ENCODE measurements at regions not wholly inside any gene's neighbourhood (a gene's known extent, or its start where the extent isn't known, plus 50 kb on each side); places are given as distances from the start of the nearest gene placed in this dataset.

- intact Hi-C loops (cut with DNase I; ENCODE audit: low total_unique reads) (no loop called here), in situ Hi-C loops (cut with MboI; ENCODE audit: low pct_ligation_motif_present in 1 of 4, low pct_unique_long_range_greater_than_20kb in 1 of 4, low sequenced_read_pairs in 3 of 4) (no loop called here)
- Histone ChIP-seq H3K9me3 (no peaks in the 10 kb centered on the region), H3K27ac (no peak overlapping the region), H3K36me3 (no peaks in the 10 kb centered on the region), H3K4me1 (no peaks in the 10 kb centered on the region), H3K27me3 (no peaks in the 10 kb centered on the region), H3K4me3 (no peak overlapping the region)
- WGBS, 2 donors (ENCODE audit: low coverage in 1 of 2), result 67 to 72% methylated on average over 1 of the region's 1 CpG
- DNase-seq, result no peak
- no peak for TF ChIP-seq CTCF (IDR thresholded peaks at IDR 0.05)
- no peak for TF ChIP-seq EP300 (IDR thresholded peaks at IDR 0.05; ENCODE audit: low read depth)
- no peak for TF ChIP-seq POLR2AphosphoS5 (IDR thresholded peaks at IDR 0.05)
- no peak for TF ChIP-seq POLR2A (IDR thresholded peaks at IDR 0.05)
Observed at GRCh38 chr5:83827111-83827557, 106.5 kb upstream of the HAPLN1 start.

DNA sequence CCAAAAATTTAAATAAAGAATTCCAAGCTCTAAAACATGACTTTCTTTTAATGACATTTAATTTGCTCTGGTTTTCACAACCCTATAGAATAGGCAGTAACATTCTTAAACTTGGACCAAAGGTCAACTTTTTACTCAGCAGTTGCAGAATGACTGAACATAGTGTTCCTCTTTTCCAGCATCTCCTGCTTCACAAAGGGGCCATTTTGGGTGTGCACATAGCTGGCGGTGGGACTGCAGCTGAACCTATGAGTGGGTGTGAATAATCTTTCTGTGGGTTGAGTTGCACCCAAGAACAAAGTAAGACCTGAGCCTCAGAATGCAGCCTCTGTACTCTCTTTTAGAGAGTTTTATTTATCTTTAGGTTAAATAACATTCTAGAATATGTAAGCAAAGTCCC lies 96.9 kb upstream of the HAPLN1 start:
- in situ Hi-C loops (cut with MboI; ENCODE audit: low pct_ligation_motif_present in 1 of 4, low pct_unique_long_range_greater_than_20kb in 1 of 4, low sequenced_read_pairs in 3 of 4), result no loop called here
- no peaks in the 10 kb centered on the region for H3K27me3 ChIP-seq
- H3K27ac ChIP-seq, result no peak overlapping the region
- intact Hi-C loops (cut with DNase I; ENCODE audit: low total_unique reads), result no loop called here
- DNase-seq, result no peak
- H3K36me3 ChIP-seq, result no peaks in the 10 kb centered on the region
- H3K9me3 ChIP-seq, result no peaks in the 10 kb centered on the region
- no peak overlapping the region for H3K4me3 ChIP-seq
- TF ChIP-seq CTCF (IDR thresholded peaks at IDR 0.05) (no peak), POLR2AphosphoS5 (IDR thresholded peaks at IDR 0.05) (no peak), POLR2A (IDR thresholded peaks at IDR 0.05) (no peak), EP300 (IDR thresholded peaks at IDR 0.05; ENCODE audit: low read depth) (no peak)
- no peaks in the 10 kb centered on the region for H3K4me1 ChIP-seq
- whole genome bisulfite sequencing, 2 donors (ENCODE audit: low coverage in 1 of 2), result 90% methylated on average over 1 of the region's 1 CpG; no CpG with 5 or more reads in 1 of the 2 donors

DNA sequence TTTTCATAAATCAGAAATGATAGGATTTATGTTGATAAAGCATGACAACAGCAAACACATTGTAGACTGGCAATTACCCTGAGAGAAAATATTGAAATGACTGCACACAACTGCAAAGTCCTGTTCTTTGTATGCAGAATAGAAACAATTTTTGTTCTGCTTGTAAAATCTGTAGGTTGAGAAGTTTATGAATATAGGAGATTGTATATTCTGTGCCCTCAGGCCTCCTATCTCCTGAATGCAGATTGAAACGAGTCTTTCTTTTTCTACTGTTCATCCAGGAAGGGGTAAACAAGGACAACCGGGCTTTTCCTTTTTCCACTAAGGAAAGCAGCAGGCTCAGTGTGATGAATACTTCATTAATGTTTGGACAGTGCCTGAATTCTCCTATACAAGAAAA lies 95.0 kb upstream of the HAPLN1 start:
- no peaks in the 10 kb centered on the region for H3K4me1 ChIP-seq
- intact Hi-C loops (cut with DNase I; ENCODE audit: low total_unique reads) (no loop called here), in situ Hi-C loops (cut with MboI; ENCODE audit: low pct_ligation_motif_present in 1 of 4, low pct_unique_long_range_greater_than_20kb in 1 of 4, low sequenced_read_pairs in 3 of 4) (no loop called here)
- no peaks in the 10 kb centered on the region for H3K27me3 ChIP-seq
- H3K36me3 ChIP-seq, result no peaks in the 10 kb centered on the region
- H3K4me3 ChIP-seq, result no peak overlapping the region
- TF ChIP-seq CTCF (IDR thresholded peaks at IDR 0.05) (no peak), POLR2A (IDR thresholded peaks at IDR 0.05) (no peak), POLR2AphosphoS5 (IDR thresholded peaks at IDR 0.05) (no peak), EP300 (IDR thresholded peaks at IDR 0.05; ENCODE audit: low read depth) (no peak)
- H3K9me3 ChIP-seq, result no peaks in the 10 kb centered on the region
- 35 to 43% methylated on average over 2 of the region's 2 CpGs for WGBS, 2 donors (ENCODE audit: low coverage in 1 of 2)
- DNase-seq, result no peak
- no peak overlapping the region for H3K27ac ChIP-seq

GRCh38 chr5:83810511-83810910 lies 89.9 kb upstream of the HAPLN1 start:
- 82 to 95% methylated on average over 1 of the region's 1 CpG for WGBS, 2 donors (ENCODE audit: low coverage in 1 of 2)
- Histone ChIP-seq H3K36me3 (no peaks in the 10 kb centered on the region), H3K4me1 (no peaks in the 10 kb centered on the region), H3K27ac (no peak overlapping the region), H3K9me3 (no peaks in the 10 kb centered on the region), H3K4me3 (no peak overlapping the region), H3K27me3 (no peaks in the 10 kb centered on the region)
- DNase-seq, result no peak
- intact Hi-C loops (cut with DNase I; ENCODE audit: low total_unique reads) (no loop called here), in situ Hi-C loops (cut with MboI; ENCODE audit: low pct_ligation_motif_present in 1 of 4, low pct_unique_long_range_greater_than_20kb in 1 of 4, low sequenced_read_pairs in 3 of 4) (no loop called here)
- TF ChIP-seq POLR2AphosphoS5 (IDR thresholded peaks at IDR 0.05) (no peak), EP300 (IDR thresholded peaks at IDR 0.05; ENCODE audit: low read depth) (no peak), POLR2A (IDR thresholded peaks at IDR 0.05) (no peak), CTCF (IDR thresholded peaks at IDR 0.05) (no peak)
